Endothelial cell of umbilical vein (primary cell): ENCODE measurements at regions not wholly inside any gene's neighbourhood (a gene's known extent, or its start where the extent isn't known, plus 50 kb on each side); places are given as distances from the start of the nearest gene placed in this dataset.

Experiments
- BruUV-seq: library from RNA; stranded (reverse); fragments of 400-500 nt; replicated peaks from 2 replicates; lab custom pipeline; 2021; lab: Mats Ljungman, UMichigan
- CTCF ChIA-PET: fragments of 300-600, 350-600 bp; sonication (Branson Sonifier 250); formaldehyde crosslinking; loops from one replicate; lab custom pipeline; 2021; ENCODE audit warnings: antibody characterized with exemption, inconsistent platforms; lab: Charles Lee
- POLR2A ChIA-PET: fragments of 300-600, 350-600 bp; sonication (Branson Sonifier 250); formaldehyde crosslinking; loops from one replicate; lab custom pipeline; 2021; ENCODE audit warnings: antibody characterized with exemption, inconsistent platforms; lab: Charles Lee
- DNase-seq: peaks from one replicate; pipeline ENCODE4 v3.0.0-alpha.2; 2011; ENCODE audit warnings: low read depth, low spot score
- FAIRE-seq: peaks from 2 replicates; lab custom pipeline; 2011; peaks lifted over from hg19 to GRCh38; lab: Jason Lieb, UNC
- H2AFZ ChIP-seq: 2 replicates; pipeline ENCODE4 v1.6.0; 2012; ENCODE audit warnings: low read depth, low read length, control low read depth, inconsistent platforms
- H3K27ac ChIP-seq: 2 replicates; pipeline ENCODE4 v1.5.1; 2011; ENCODE audit warnings: low read depth, mild to moderate bottlenecking, control low read depth, low read length, moderate library complexity; ENCODE audit not compliant: insufficient read depth
- H3K27me3 ChIP-seq, 2 experiments: 2 replicates each; pipeline versions ENCODE4 v1.6.0 to v1.6.1; 2011; ENCODE audit warnings: low read length in 2 of 2, mixed read lengths in 1 of 2; ENCODE audit not compliant: control insufficient read depth in 2 of 2, insufficient read depth in 2 of 2
- H3K36me3 ChIP-seq, 2 experiments: 2 replicates in 1 of 2; 3 replicates in 1 of 2; pipeline ENCODE4 v1.5.1; 2011; ENCODE audit warnings: low read length in 2 of 2, mild to moderate bottlenecking in 1 of 2, moderate library complexity in 1 of 2; ENCODE audit not compliant: control insufficient read depth in 2 of 2, insufficient read depth in 2 of 2; ENCODE audit errors: extremely low read depth in 1 of 2
- H3K4me1 ChIP-seq: 3 replicates; pipeline ENCODE4 v1.5.1; 2011; ENCODE audit warnings: mild to moderate bottlenecking, low read length; ENCODE audit not compliant: control insufficient read depth, insufficient read depth; ENCODE audit errors: extremely low read depth
- H3K4me2 ChIP-seq: 2 replicates; pipeline ENCODE4 v1.6.1; 2011; ENCODE audit warnings: low read length, control low read depth, mixed read lengths; ENCODE audit not compliant: insufficient read depth
- H3K4me3 ChIP-seq, 3 experiments: fragments of 200-600 bp in 1 of 3; sonication (generic), shearing (Covaris generic) in 1 of 3; replicated peaks in 1 of 3; 2 replicates each; pipeline ENCODE4 v1.5.1; 2011 to 2016; ENCODE audit warnings: control low read depth in 3 of 3, low read length in 3 of 3, mild to moderate bottlenecking in 2 of 3, inconsistent platforms in 1 of 3, low read depth in 1 of 3, moderate library complexity in 1 of 3; ENCODE audit not compliant: insufficient read depth in 1 of 3
- H3K79me2 ChIP-seq: 2 replicates; pipeline ENCODE4 v1.6.0; 2012; ENCODE audit warnings: low read length, inconsistent platforms; ENCODE audit not compliant: control insufficient read depth, insufficient read depth
- H3K9ac ChIP-seq: replicated peaks from 2 replicates; pipeline ENCODE3; 2011; ENCODE audit warnings: low read length, control low read depth; ENCODE audit not compliant: insufficient read depth; ENCODE audit errors: extremely low read depth
- H3K9me1 ChIP-seq: replicated peaks from 3 replicates; pipeline ENCODE4 v1.6.0; 2011; ENCODE audit warnings: mild to moderate bottlenecking, low read length; ENCODE audit not compliant: control insufficient read depth, insufficient read depth; ENCODE audit errors: extremely low read depth
- H3K9me3 ChIP-seq: replicated peaks from 2 replicates; pipeline ENCODE4 v1.5.1; 2012; ENCODE audit warnings: low read length, inconsistent platforms; ENCODE audit not compliant: control insufficient read depth, insufficient read depth
- H4K20me1 ChIP-seq: replicated peaks from 2 replicates; pipeline ENCODE3; 2011; ENCODE audit warnings: mild to moderate bottlenecking, low read length; ENCODE audit not compliant: control insufficient read depth, insufficient read depth; ENCODE audit errors: extremely low read depth
- EZH2 ChIP-seq: IDR thresholded peaks from 2 replicates; pipeline ENCODE4 v1.6.1; 2012; ENCODE audit warnings: borderline replicate concordance, low read depth, mild to moderate bottlenecking, moderate library complexity, low read length, inconsistent platforms; ENCODE audit not compliant: severe bottlenecking
- FOS ChIP-seq: IDR thresholded peaks from 2 replicates; pipeline ENCODE4 v1.6.1; 2011; ENCODE audit warnings: mild to moderate bottlenecking, low read length, moderate library complexity, borderline replicate concordance; ENCODE audit not compliant: insufficient read depth
- GATA2 ChIP-seq: IDR thresholded peaks from 2 replicates; pipeline ENCODE4 v1.7.0; 2011; ENCODE audit warnings: low read depth, mild to moderate bottlenecking, moderate library complexity, mixed read lengths, low read length; ENCODE audit not compliant: insufficient read length, insufficient read depth
- JUN ChIP-seq: IDR thresholded peaks from 2 replicates; pipeline ENCODE4 v1.6.1; 2011; ENCODE audit warnings: borderline replicate concordance, low read depth; ENCODE audit not compliant: insufficient read length, insufficient read depth
- MYC ChIP-seq: IDR thresholded peaks from one replicate; pipeline ENCODE4 v1.6.1; 2011; ENCODE audit warnings: mild to moderate bottlenecking, low read depth, low read length
- POLR2A ChIP-seq: IDR thresholded peaks from 2 replicates; pipeline ENCODE4 v1.6.1; 2012; ENCODE audit warnings: low read depth, mild to moderate bottlenecking, control low read depth, low read length
- POLR2AphosphoS5 ChIP-seq: IDR thresholded peaks from 2 replicates; pipeline ENCODE4 v1.6.1; 2012; ENCODE audit warnings: low read depth, mild to moderate bottlenecking, control low read depth, low read length, moderate library complexity; ENCODE audit not compliant: insufficient read depth
- dilution Hi-C: fragments of 300-500 bp; cut with MboI; formaldehyde crosslinking; loops from one replicate; pipeline ENCODE4 v1.15.0; 2019; ENCODE audit warnings: low sequenced_read_pairs; ENCODE audit not compliant: extremely low pct_ligation_motif_present
- intact Hi-C: fragments of 100-400 bp; cut with micrococcal nuclease; formaldehyde crosslinking; loops from one replicate; pipeline ENCODE4 v1.10.0; 2022
- TF ChIP-seq, protein P1 (sequence below): IDR thresholded peaks from 2 replicates; pipeline ENCODE4 v1.6.1; 2011; ENCODE audit not compliant: insufficient read depth, insufficient read length
- TF ChIP-seq, protein P2 (sequence below), 2 donors: IDR thresholded peaks; 1 replicate in 1 of 2; 2 replicates in 1 of 2; pipeline ENCODE4 v1.5.1; 2011; ENCODE audit warnings: low read length in 2 of 2, mild to moderate bottlenecking in 2 of 2, moderate library complexity in 2 of 2, control low read depth in 1 of 2, inconsistent platforms in 1 of 2, low read depth in 1 of 2; ENCODE audit not compliant: insufficient read depth in 1 of 2; ENCODE audit errors: extremely low read depth in 1 of 2

DNA sequence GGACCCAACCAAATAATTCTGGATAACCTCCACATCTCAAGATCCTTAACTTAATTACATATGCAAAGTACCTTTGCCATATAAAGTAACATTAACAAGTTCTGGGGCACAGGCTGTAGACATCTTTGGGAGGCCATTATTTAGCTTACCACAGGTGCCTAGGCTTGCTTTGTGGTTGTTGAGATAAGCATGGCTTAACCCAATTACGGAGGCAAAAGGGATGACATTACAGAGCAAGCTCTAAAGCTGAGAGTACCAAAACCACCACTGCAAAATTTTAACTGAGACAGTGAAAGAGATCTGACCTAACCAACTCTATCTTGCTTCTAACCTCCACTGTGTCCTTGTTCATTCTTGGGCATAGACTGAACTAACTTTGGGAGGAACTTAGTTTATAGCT lies 502.9 kb upstream of the ATXN8OS start:
- H3K4me2 ChIP-seq, result no peak overlapping the region
- dilution Hi-C loops, result no loop called here
- no peak for DNase-seq
- TF ChIP-seq, protein P1, sequence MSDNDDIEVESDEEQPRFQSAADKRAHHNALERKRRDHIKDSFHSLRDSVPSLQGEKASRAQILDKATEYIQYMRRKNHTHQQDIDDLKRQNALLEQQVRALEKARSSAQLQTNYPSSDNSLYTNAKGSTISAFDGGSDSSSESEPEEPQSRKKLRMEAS, result no peak
- no peak for TF ChIP-seq POLR2AphosphoS5
- no peak for TF ChIP-seq GATA2
- TF ChIP-seq JUN, result no peak
- no peak for TF ChIP-seq POLR2A
- TF ChIP-seq EZH2, result no peak
- TF ChIP-seq MYC, result no peak
- TF ChIP-seq FOS, result no peak
- TF ChIP-seq, protein P2, sequence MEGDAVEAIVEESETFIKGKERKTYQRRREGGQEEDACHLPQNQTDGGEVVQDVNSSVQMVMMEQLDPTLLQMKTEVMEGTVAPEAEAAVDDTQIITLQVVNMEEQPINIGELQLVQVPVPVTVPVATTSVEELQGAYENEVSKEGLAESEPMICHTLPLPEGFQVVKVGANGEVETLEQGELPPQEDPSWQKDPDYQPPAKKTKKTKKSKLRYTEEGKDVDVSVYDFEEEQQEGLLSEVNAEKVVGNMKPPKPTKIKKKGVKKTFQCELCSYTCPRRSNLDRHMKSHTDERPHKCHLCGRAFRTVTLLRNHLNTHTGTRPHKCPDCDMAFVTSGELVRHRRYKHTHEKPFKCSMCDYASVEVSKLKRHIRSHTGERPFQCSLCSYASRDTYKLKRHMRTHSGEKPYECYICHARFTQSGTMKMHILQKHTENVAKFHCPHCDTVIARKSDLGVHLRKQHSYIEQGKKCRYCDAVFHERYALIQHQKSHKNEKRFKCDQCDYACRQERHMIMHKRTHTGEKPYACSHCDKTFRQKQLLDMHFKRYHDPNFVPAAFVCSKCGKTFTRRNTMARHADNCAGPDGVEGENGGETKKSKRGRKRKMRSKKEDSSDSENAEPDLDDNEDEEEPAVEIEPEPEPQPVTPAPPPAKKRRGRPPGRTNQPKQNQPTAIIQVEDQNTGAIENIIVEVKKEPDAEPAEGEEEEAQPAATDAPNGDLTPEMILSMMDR (IDR thresholded peaks at IDR 0.05; ENCODE audit: extremely low read depth in 1 of 2, insufficient read depth in 1 of 2, low read depth in 1 of 2, low read length in 2 of 2), result no peak
- no TSS peak for BruUV-seq
- no peaks in the 10 kb centered on the region for H3K9me1 ChIP-seq
- no peaks in the 10 kb centered on the region for H3K4me1 ChIP-seq
- intact Hi-C loops, result no loop called here
- no peak overlapping the region for H3K9ac ChIP-seq
- H3K9me3 ChIP-seq, result no peaks in the 10 kb centered on the region
- H3K27ac ChIP-seq, result no peak overlapping the region
- no peaks in the 10 kb centered on the region for H3K79me2 ChIP-seq
- H3K36me3 ChIP-seq, result no peaks in the 10 kb centered on the region
- CTCF ChIA-PET, result no interaction called here
- H3K4me3 ChIP-seq, result no peak overlapping the region
- POLR2A ChIA-PET, result no interaction called here
- FAIRE-seq, result no peak
- no peaks in the 10 kb centered on the region for H4K20me1 ChIP-seq
- H3K27me3 ChIP-seq, result no peaks in the 10 kb centered on the region
- H2AFZ ChIP-seq, result no peak overlapping the region
